22Rv1 (cell line): ENCODE measurements at regions not wholly inside any gene's neighbourhood (a gene's known extent, or its start where the extent isn't known, plus 50 kb on each side); places are given as distances from the start of the nearest gene placed in this dataset.

Source experiments
- CTCF ChIP-seq: fragments of 450-650 bp; IDR thresholded peaks from 2 replicates; pipeline ENCODE4 v1.5.1; 2017; ENCODE audit warnings: mild to moderate bottlenecking
- ZFX ChIP-seq: fragments of 450-650 bp; IDR thresholded peaks from 2 replicates; pipeline ENCODE4 v1.6.1; 2017; ENCODE audit warnings: antibody characterized with exemption, borderline replicate concordance

- TF ChIP-seq CTCF (no peak), ZFX (no peak)
These were observed 213.0 kb downstream of the INHBA start for GRCh38 chr7:41489885-41490284.
